ENCODE measurements at regions not wholly inside any gene's neighbourhood (a gene's known extent, or its start where the extent isn't known, plus 50 kb on each side); places are given as distances from the start of the nearest gene placed in this dataset.

- DNase-seq: no peak
These were observed 377.8 kb downstream of the MATN1 start for GRCh38 chr1:30345491-30346130.

- no peak for DNase-seq
These were observed 379.8 kb downstream of the MATN1 start for GRCh38 chr1:30343562-30343961.

DNA sequence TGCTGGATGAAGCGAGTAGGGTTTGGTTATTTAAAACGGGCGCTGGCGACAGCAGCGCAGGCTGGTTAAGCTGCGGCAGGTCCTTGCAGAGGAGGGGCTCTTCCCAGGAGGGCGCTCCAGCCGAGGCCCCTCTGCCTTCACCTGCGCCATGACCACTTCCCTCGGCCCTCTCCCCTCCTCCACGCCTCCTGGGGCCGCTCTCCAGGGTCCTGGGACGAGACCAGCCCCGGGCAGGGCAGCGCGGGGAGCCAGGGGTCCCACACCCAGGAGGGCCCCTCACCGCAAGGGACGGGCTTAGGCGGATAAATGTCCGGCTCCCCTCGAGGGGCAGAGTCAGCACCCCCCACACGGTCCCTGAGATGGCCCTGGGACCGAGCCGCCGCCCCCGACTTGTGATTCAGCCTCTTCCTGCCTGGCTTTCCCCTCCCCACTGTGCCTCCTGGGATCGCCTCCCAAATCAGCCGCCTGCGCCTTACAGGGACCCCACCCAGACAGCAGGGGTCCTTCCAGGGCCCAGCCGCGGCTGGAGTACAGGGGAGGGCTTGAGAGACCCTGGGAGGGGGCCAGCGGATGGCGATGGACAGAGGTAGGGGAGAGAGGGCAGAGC lies 380.7 kb downstream of the MATN1 start:
- DNase-seq: no peak

- DNase-seq: no peak
These were observed 382.5 kb downstream of the MATN1 start for GRCh38 chr1:30340934-30341333.

GRCh38 chr1:30339866-30340265 lies 383.5 kb downstream of the MATN1 start:
- no peak for DNase-seq

DNA sequence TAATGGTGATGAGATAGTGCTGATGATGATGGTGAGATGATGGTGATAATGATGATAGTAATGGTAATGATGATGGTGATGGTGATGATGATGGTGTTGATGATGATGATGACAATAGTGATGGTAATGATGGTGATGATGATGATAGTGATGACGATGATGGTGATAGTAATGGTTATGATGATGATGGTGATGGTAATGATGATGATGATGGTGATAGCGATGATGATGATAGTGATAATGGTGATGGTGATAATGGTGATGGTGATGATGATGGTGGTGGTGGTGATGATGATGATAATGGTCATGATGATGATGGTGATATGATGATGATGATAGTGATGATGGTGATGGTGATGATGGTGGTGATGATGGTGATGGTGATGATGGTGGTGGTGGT lies 384.6 kb downstream of the MATN1 start:
- no peak for DNase-seq

DNA sequence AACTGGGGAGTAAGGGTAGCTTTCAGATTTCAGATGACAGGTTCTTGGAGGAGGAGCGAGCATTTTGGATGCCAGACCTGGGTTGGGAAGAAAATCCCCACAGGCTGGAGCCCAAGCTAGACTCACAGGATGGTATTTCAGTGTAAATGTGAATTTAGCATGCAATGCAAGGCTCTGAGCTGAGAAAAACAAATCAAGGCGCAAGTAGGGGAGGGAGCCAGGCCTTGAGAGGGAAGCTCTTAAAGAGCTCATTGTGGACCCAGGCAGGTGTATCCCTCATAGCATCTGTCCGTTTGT lies 386.1 kb downstream of the MATN1 start:
- no peak for DNase-seq

- no peak for DNase-seq
These were observed 386.6 kb downstream of the MATN1 start for GRCh38 chr1:30336550-30337323.

- DNase-seq: no peak
These were observed 387.4 kb downstream of the MATN1 start for GRCh38 chr1:30335997-30336390.

DNA sequence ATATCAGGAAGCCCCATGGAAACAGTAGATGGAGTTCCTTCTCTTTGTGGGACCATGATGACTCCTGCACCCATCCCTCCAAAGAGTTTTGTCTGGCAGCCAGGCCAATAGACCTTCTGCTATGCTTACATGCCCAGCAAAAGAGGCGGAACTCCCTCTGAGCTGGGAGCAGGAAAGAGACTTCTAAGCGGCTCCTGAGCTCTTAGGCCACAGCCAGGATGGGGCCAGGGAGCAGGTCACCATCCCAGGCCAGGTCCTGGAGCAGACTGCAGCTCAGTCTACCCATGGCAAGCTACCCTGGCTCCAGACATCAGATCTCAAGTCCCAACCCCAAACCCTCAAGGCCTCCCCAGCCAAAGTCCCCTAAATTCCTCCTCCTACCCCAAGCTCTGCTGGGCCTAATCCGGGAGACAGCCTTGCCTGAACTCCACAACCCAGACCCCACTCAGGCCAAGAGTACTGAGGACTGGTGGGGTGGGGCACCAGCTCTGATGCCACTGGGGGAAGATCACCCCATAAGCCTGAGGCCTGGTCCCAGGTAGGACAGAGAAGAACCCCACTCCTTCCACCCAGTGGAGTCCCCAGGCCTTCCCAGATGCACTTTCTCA lies 387.9 kb downstream of the MATN1 start:
- DNase-seq: no peak

- DNase-seq: no peak
These were observed 388.6 kb downstream of the MATN1 start for GRCh38 chr1:30334767-30335166.

- no peak for DNase-seq
These were observed 391.0 kb downstream of the MATN1 start for GRCh38 chr1:30332116-30333094.

DNA sequence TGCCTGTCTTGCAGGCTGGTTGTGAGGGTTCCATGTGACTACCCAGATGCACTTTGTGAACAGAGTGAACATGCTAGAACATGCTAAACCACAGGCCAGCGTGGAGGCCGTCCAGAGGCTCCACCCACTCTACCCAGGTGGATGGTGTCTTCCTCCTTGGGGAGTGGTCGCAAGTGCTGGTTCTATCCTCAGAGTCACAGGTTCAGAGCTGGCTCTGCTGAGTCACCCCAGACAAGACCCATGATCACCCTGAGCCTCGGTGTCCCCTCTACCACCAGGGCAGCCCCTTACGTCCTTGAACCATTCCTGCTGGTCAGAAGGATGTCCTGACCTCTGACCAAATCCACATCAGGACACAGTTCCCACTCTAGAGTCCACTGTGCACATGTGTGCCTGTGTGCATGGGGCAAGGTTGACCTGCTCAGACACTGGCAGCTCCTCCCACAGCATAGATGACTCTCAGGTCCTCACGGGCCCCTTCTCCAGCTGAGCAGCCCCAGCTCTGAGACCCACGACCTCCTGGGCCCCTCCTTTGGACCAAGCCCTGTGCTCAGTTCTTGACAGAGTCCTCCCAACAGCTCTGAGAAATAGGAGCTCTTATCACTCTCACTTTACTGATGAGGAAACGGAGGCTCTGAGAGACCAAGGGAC lies 391.8 kb downstream of the MATN1 start:
- DNase-seq: no peak

DNA sequence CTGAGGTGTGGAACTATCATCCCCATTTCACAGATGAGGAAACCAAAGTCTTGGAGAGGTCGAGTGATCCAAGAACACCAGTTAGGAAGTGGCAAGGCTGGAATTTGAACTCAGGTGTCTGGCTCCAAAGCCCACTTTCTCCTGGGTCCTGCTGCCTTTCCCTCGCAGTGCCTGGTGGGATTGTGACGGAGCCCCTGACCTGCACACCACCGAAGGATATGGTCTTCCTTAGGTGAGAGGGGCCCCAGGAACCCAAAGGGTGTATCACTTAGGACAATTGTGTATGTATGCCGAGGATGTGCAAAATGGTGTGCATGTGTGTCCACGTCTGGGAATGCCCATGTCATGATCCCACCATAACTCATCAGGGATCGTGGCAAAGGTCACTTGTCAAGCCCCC lies 392.7 kb downstream of the MATN1 start:
- DNase-seq: no peak

GRCh38 chr1:30329802-30330557 lies 393.4 kb downstream of the MATN1 start:
- no peak for DNase-seq

- DNase-seq: no peak
These were observed 394.1 kb downstream of the MATN1 start for GRCh38 chr1:30329263-30329753.

DNA sequence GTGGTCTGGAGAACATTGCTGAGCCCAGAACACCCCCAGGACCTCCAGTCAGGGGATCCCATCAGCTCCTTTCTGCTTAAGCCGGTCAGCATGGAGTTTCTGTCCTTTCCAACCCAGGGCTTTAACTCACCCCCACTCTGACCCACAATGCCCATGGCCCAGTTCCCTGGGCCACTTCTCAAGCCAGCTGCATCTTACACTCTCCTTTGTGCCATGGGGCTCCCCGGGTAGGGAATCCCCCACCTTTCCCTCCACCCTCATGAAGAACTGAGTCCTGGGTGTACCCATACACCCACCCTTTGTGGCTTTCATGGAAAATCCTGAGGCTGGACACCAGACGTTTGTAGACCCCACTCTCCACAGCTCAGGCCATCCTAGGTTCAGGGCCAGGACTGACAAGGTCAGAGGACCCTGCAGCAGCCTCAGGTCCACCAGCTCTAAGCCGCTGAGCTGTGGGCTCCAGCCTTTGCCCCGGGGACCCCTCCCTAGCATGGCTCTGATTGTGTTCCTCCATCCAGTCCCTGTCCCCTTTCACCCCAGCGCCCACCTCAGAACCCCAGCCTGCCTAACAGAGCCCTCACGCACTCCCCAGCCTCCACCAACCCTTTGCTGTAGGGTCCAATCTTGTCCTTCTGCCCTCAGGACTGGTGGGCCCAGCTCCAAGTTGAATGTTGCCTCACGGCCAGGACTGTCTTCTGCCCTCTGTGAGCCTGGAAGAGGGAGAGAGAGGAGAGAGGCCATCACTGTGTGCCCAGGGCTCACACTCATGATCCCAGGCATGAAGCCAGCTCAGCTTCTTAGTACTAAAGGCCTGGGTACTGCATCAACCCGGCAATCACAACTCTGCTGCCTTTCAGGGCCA lies 394.8 kb downstream of the MATN1 start:
- DNase-seq: no peak

GRCh38 chr1:30328100-30328370 lies 395.4 kb downstream of the MATN1 start:
- no peak for DNase-seq

- DNase-seq: no peak
These were observed 395.9 kb downstream of the MATN1 start for GRCh38 chr1:30327370-30328099.

DNA sequence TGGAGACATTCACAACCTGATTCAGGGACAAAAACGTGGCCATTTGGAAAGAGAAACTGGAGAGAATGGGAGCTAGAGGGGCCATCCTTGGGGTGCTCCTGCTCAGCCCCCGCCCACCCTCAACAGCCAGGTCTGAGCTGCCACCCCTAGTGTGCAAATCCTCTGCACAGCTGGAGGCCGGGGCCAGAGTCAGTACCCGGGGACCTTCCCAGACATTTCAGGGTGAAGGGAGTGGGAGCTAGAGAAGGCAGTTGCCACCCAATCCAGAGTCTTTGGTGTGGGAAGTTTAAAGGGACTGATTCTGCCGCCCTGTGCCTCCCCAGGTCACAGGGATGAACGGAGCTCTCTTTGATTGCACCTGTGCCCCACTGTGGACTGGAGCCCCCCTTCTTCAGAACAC lies 397.4 kb downstream of the MATN1 start:
- DNase-seq: no peak

All from CD4-positive, alpha-beta T cell treated with Interleukin-1 beta for 1 hour (primary cell).